Osteocyte (in vitro differentiated cells): ENCODE measurements at regions not wholly inside any gene's neighbourhood (a gene's known extent, or its start where the extent isn't known, plus 50 kb on each side); places are given as distances from the start of the nearest gene placed in this dataset.

ENCODE experiments used
- DNase-seq: peaks from one replicate; pipeline ENCODE4 v3.0.0; 2021; ENCODE audit warnings: mixed read lengths; ENCODE audit not compliant: unreplicated experiment; ENCODE audit errors: extremely low spot score
- H3K27ac Mint-ChIP-seq: one replicate; pipeline ENCODE4 v1.8.0; 2021; ENCODE audit warnings: mild to moderate bottlenecking, mixed read lengths; ENCODE audit not compliant: unreplicated experiment
- H3K27me3 Mint-ChIP-seq: one replicate; pipeline ENCODE4 v1.8.0; 2021; ENCODE audit warnings: mixed read lengths; ENCODE audit not compliant: unreplicated experiment
- H3K36me3 Mint-ChIP-seq: one replicate; pipeline ENCODE4 v1.8.0; 2021; ENCODE audit warnings: mixed read lengths; ENCODE audit not compliant: unreplicated experiment
- H3K4me1 Mint-ChIP-seq: one replicate; pipeline ENCODE4 v1.8.0; 2021; ENCODE audit warnings: mixed read lengths; ENCODE audit not compliant: unreplicated experiment
- H3K4me3 Mint-ChIP-seq: one replicate; pipeline ENCODE4 v1.8.0; 2021; ENCODE audit warnings: mild to moderate bottlenecking, moderate library complexity, mixed read lengths; ENCODE audit not compliant: unreplicated experiment
- H3K9me3 Mint-ChIP-seq: one replicate; pipeline ENCODE4 v1.8.0; 2021; ENCODE audit warnings: mixed read lengths; ENCODE audit not compliant: unreplicated experiment
- CTCF ChIP-seq: fragments of 200-600 bp; sonication (generic); IDR thresholded peaks from 2 replicates; pipeline ENCODE4 v1.5.0; 2021; ENCODE audit warnings: antibody characterized with exemption, mild to moderate bottlenecking, moderate library complexity

GRCh38 chr1:56413671-56414199 is 165.6 kb downstream of the PLPP3 start:
- DNase-seq: no peak
- Mint-ChIP-seq H3K27ac (no peak overlapping the region), H3K4me1 (no peaks in the 10 kb centered on the region)

GRCh38 chr1:56411484-56412180 is 167.7 kb downstream of the PLPP3 start:
- Mint-ChIP-seq H3K9me3 (no peaks in the 10 kb centered on the region), H3K27ac (no peak overlapping the region), H3K27me3 (no peaks in the 10 kb centered on the region), H3K4me3 (no peak overlapping the region), H3K4me1 (no peaks in the 10 kb centered on the region), H3K36me3 (peaks cover 3% of the 10 kb centered on the region)
- no peak for TF ChIP-seq CTCF
- no peak for DNase-seq

More at GRCh38 chr1:56413671-56414199, 165.6 kb downstream of the PLPP3 start:
- TF ChIP-seq CTCF: no peak
- Mint-ChIP-seq H3K27me3 (no peaks in the 10 kb centered on the region), H3K9me3 (no peaks in the 10 kb centered on the region), H3K4me3 (no peak overlapping the region), H3K36me3 (peaks cover 3% of the 10 kb centered on the region)

GRCh38 chr1:56411021-56411420 is 168.3 kb downstream of the PLPP3 start:
- Mint-ChIP-seq H3K27ac (no peak overlapping the region), H3K9me3 (no peaks in the 10 kb centered on the region), H3K4me3 (no peak overlapping the region), H3K27me3 (no peaks in the 10 kb centered on the region), H3K36me3 (peaks cover 3% of the 10 kb centered on the region), H3K4me1 (no peaks in the 10 kb centered on the region)
- no peak for TF ChIP-seq CTCF
- DNase-seq: no peak

GRCh38 chr1:56410405-56410804 is 169.0 kb downstream of the PLPP3 start:
- no peaks in the 10 kb centered on the region for H3K4me1 Mint-ChIP-seq
- no peak for DNase-seq
- H3K9me3 Mint-ChIP-seq: no peaks in the 10 kb centered on the region
- H3K36me3 Mint-ChIP-seq: peaks cover 3% of the 10 kb centered on the region
- no peak for TF ChIP-seq CTCF
- H3K4me3 Mint-ChIP-seq: no peak overlapping the region
- no peak overlapping the region for H3K27ac Mint-ChIP-seq
- H3K27me3 Mint-ChIP-seq: no peaks in the 10 kb centered on the region

GRCh38 chr1:56409112-56409691 is 170.2 kb downstream of the PLPP3 start:
- Mint-ChIP-seq H3K27me3 (no peaks in the 10 kb centered on the region), H3K4me3 (no peak overlapping the region), H3K9me3 (no peaks in the 10 kb centered on the region), H3K27ac (no peak overlapping the region), H3K36me3 (peaks cover 3% of the 10 kb centered on the region), H3K4me1 (peaks cover 12% of the 10 kb centered on the region)
- peak; percentile 12 for TF ChIP-seq CTCF
- DNase-seq: no peak
